ENCODE measurements at regions not wholly inside any gene's neighbourhood (a gene's known extent, or its start where the extent isn't known, plus 50 kb on each side); places are given as distances from the start of the nearest gene placed in this dataset.

- H3K4me1 Mint-ChIP-seq = peaks cover 0 to 6% (median 2%) of the 10 kb centered on the region in 3 donors
- peaks cover 0 to 2% (median 0%) of the 10 kb centered on the region in 3 donors for H3K9me3 Mint-ChIP-seq
- no peak overlapping the region for H3K4me3 Mint-ChIP-seq
- H3K27me3 Mint-ChIP-seq = no peaks in the 10 kb centered on the region
- no peak overlapping the region for H3K27ac Mint-ChIP-seq
- peaks cover 6% of the 10 kb centered on the region for H3K36me3 Mint-ChIP-seq
These were observed 211.0 kb downstream of the SNX18 start for GRCh38 chr5:54728588-54728915.

DNA sequence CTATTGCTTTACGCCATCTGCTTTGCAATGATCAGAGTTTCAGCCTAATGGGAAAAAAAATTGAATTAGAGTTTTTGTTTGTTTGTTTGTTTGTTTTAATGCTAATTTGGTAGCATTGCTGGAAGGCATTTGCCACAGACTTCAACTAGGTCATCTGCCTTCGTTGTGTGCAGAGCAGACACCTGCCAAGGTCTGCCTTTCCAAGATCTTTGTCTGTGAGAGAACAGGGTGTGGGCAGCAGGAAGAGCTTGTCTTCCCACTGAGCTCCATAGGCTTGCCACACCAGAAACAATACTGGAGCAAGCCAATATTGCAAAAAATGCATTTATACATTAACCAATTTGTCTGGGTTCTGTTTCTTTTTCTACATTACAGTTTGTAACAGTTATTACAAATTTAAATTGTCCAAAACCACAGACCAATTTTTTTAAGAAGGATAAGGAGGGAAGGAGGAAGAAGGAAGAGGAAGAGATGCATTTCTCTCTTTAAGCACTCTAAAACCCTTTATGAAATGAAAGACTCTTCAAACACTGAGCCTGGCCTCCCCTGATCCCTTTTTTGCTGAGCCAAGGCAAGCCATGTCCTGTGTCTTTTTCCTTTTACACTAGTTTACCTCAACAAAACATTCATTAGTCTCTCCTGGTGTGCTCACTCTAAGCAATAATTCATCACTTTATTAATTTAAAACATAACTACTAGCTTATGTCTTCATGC, 210.5 kb downstream of the SNX18 start:
- Mint-ChIP-seq H3K36me3 (peaks cover 6% of the 10 kb centered on the region), H3K27me3 (no peaks in the 10 kb centered on the region), H3K27ac (no peak overlapping the region), H3K9me3 (peaks cover 0 to 3% (median 0%) of the 10 kb centered on the region in 3 donors), H3K4me3 (no peak overlapping the region), H3K4me1 (peaks cover under 1 to 6% (median 2%) of the 10 kb centered on the region in 3 donors)

DNA sequence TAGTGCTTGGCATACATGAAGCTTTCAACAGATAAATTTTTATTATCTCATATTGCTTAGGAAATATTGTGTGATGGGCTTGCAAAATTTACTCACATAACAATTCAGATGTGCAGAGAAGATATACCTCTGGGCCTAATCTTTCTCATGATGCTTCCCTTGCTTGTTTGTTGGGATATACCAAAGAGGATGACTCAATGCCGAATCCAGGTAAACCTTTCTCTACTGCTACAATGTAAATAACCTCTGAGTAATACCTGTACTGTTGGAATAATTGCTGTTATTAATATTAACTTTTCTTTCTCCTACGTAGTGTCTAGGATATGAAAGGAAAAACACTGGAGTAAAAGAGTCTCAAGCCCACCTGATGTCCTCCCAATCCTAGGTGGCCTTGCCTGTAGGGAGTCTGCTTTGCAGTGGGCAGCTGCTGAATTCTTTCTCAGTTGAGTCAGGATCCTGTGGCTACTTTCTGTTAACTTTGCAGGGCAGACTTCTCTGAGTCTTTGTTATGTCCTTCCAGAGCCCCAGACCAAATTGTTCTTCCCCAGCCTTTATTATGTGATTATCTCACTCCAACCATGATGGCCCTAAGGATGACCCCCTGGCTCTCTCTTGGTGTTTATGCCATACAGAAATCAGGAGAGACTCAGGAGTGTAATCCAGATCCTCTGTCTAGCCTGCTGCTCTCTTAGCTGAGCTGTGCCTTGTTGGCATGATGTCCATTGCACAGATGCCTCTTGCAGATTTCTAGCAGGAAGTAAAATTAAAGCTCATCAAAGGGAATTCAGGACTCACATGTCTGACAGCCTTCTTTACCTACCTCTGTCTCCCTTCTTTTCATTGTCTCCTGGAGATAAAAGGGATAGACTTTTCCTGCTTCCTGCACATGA, 208.1 kb downstream of the SNX18 start:
- Mint-ChIP-seq H3K36me3 (peaks cover 6% of the 10 kb centered on the region), H3K4me3 (no peak overlapping the region), H3K27me3 (no peaks in the 10 kb centered on the region), H3K4me1 (peaks cover 3 to 7% (median 4%) of the 10 kb centered on the region in 3 donors), H3K9me3 (peaks cover 0 to 7% (median 0%) of the 10 kb centered on the region in 3 donors), H3K27ac (no peak overlapping the region)

GRCh38 chr5:54722846-54723433, 205.4 kb downstream of the SNX18 start:
- Mint-ChIP-seq H3K27ac (no peak overlapping the region), H3K27me3 (no peaks in the 10 kb centered on the region), H3K4me1 (peaks cover 3 to 8% (median 4%) of the 10 kb centered on the region in 3 donors), H3K36me3 (peaks cover 6% of the 10 kb centered on the region), H3K9me3 (peaks cover 0 to 7% (median 0%) of the 10 kb centered on the region in 3 donors), H3K4me3 (no peak overlapping the region)

DNA sequence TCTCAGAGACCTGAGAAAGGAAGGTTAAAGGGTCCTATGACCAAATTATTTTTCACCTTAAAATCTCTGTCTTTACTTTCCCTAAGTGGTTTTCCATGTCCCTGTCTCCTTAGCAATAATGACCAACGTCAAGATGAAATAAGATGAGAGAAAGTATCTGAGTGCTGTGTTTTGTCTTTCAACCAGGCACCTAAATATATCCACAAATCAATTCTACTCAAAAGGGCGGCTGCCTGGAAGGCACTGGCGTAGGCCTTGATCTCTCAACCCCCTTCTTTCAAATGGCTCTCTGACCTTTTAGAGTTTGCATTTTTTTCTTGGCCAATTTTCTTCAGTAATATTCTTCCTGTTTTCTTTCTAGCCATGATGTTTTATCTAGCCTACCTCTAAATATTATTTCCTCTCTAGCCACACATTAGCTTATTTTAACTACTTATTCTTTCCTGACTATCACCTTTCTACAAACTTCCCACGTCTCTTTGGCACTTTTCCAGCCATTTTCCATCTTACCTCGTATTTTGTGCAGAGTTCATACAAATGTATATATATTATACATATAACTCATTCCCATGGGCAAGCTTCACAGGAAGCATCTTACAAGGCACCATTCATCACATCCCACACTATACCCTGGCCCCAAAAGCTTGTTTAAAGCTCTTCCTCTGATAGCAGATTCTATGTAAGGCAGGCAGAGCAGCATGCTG, 204.5 kb downstream of the SNX18 start:
- no peak overlapping the region for H3K4me3 Mint-ChIP-seq
- H3K27me3 Mint-ChIP-seq = no peaks in the 10 kb centered on the region
- H3K36me3 Mint-ChIP-seq = peaks cover 5% of the 10 kb centered on the region
- no peak overlapping the region for H3K27ac Mint-ChIP-seq
- H3K4me1 Mint-ChIP-seq = peaks cover 4 to 16% (median 5%) of the 10 kb centered on the region in 3 donors
- H3K9me3 Mint-ChIP-seq = peaks cover 0 to 8% (median 0%) of the 10 kb centered on the region in 3 donors

GRCh38 chr5:54721116-54721515, 203.6 kb downstream of the SNX18 start:
- H3K27ac Mint-ChIP-seq = peak overlapping the region in 1 of 3 donors; percentile 11
- no peak overlapping the region for H3K4me3 Mint-ChIP-seq
- peaks cover 3% of the 10 kb centered on the region for H3K36me3 Mint-ChIP-seq
- H3K4me1 Mint-ChIP-seq = peaks cover 4 to 18% (median 6%) of the 10 kb centered on the region in 3 donors
- peaks cover 0 to 11% (median 0%) of the 10 kb centered on the region in 3 donors for H3K9me3 Mint-ChIP-seq
- H3K27me3 Mint-ChIP-seq = peaks cover under 1% of the 10 kb centered on the region

DNA sequence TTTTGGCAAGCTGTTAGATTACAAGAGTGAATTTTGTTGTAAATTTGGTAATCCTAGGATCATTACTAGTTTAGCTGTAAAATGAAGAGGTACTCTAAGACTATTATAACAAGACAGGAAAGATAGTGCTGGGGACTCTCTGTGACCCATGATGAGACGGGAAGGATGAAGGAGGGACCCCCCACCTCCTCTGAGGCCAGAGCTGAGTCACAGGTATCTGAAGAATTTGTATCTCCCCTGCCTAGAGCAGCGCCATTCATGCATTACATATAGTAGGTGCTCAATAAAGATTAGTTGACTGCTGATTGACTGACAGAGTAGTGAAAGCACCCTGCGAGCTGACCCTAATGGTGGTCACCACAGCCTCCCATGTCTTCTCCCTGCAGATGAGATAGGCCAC, 202.8 kb downstream of the SNX18 start:
- Mint-ChIP-seq H3K4me3 (no peak overlapping the region), H3K27ac (no peak overlapping the region), H3K27me3 (peaks cover 6% of the 10 kb centered on the region), H3K9me3 (peaks cover 0 to 11% (median 0%) of the 10 kb centered on the region in 3 donors), H3K4me1 (peaks cover 4 to 18% (median 6%) of the 10 kb centered on the region in 3 donors), H3K36me3 (peaks cover 3% of the 10 kb centered on the region)

DNA sequence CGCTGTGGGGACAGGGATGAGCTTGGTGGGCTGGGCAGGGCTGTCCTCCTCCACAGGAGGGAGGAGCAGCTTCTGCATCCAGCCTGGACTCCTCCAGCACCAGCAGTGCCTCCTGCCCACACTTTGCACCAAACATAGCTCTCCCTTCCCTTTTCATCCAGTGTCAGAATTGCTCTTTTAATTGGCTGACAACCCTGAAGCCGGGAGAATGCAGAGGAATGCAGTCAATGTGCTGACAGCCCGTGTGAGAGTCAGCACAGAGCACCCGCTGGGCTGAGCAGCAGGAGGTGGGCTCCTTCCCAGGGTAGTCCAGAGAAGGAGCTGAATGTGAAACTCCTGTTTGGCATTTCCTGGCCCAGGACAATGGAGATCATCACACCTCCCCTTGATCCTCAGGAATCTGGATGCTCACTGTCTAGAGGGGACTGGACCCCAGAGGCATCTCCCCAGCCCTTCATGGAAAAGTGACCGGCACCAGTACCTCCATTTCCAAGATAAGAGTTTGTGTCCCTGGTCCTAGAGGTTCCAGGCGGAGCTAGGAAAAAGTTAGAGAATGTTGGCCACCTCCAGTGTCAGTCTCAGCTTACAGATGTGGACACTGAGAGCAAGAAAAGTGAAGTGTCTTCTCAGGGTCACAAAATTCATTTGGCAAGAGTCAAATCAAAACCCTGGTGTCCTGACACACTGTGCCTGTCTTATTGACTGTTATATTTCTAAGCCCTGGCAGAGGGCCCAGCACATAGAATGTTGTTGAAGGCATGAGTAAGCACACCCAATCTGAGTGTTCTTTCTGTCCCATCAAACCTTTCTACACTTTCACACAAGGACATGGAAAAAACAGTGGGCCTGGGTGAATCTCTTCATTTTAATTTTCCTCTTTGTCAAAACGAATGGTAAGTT, 202.1 kb downstream of the SNX18 start:
- peaks cover 0 to 11% (median 0%) of the 10 kb centered on the region in 3 donors for H3K9me3 Mint-ChIP-seq
- peaks cover 1% of the 10 kb centered on the region for H3K36me3 Mint-ChIP-seq
- peaks cover 4 to 18% (median 6%) of the 10 kb centered on the region in 3 donors for H3K4me1 Mint-ChIP-seq
- H3K4me3 Mint-ChIP-seq = no peak overlapping the region
- no peak overlapping the region for H3K27ac Mint-ChIP-seq
- H3K27me3 Mint-ChIP-seq = peaks cover 6% of the 10 kb centered on the region

DNA sequence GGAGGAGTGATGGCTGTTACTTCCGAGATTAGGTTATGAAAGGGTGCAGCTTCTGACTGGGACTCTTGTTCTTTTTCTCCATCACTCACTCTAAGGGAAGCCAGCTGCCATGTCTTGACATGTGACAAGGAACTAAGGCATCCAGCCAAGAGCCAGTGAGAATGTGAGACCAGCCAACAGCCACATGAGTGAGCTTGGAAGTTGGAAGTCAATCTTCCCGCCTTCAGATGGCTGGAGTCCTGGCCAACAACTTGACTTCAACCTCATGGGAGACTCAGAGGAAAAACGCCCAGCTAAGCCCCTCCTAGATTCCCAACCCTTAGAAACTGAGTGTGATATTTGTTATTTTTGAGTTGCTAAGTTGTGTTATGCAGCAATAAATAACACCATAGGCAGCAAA, 201.1 kb downstream of the SNX18 start:
- H3K9me3 Mint-ChIP-seq = peaks cover 0 to 10% (median 0%) of the 10 kb centered on the region in 3 donors
- peaks cover 9% of the 10 kb centered on the region for H3K27me3 Mint-ChIP-seq
- H3K4me1 Mint-ChIP-seq = peaks cover 3 to 18% (median 6%) of the 10 kb centered on the region in 3 donors
- H3K36me3 Mint-ChIP-seq = peaks cover 3% of the 10 kb centered on the region
- H3K4me3 Mint-ChIP-seq = no peak overlapping the region
- H3K27ac Mint-ChIP-seq = no peak overlapping the region

DNA sequence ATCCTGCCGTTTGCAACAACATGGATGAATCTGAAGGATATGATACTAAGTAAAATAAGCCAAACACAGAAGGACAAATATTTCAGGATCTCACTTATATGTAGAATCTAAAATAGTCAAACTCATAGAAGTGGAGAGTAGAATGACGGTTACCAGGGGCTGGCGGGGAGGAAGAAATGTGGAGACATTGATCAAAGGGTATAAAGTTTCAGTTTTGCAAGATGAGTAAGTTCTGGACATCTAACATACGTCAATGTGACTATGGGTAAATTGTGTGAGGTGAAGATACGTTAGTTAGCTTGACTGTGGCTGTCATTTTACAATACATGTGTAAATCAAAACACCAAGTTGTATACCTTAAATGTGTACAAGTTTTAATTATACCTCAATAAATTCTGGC, 200.3 kb downstream of the SNX18 start:
- peaks cover 1 to 16% (median 6%) of the 10 kb centered on the region in 3 donors for H3K4me1 Mint-ChIP-seq
- peaks cover 0 to 7% (median 0%) of the 10 kb centered on the region in 3 donors for H3K9me3 Mint-ChIP-seq
- no peak overlapping the region for H3K27ac Mint-ChIP-seq
- H3K27me3 Mint-ChIP-seq = peaks cover 9% of the 10 kb centered on the region
- H3K4me3 Mint-ChIP-seq = no peak overlapping the region
- peaks cover 2% of the 10 kb centered on the region for H3K36me3 Mint-ChIP-seq

GRCh38 chr5:54717459-54717858, 199.9 kb downstream of the SNX18 start:
- Mint-ChIP-seq H3K36me3 (peaks cover 2% of the 10 kb centered on the region), H3K27ac (no peak overlapping the region), H3K9me3 (peaks cover 0 to 6% (median 0%) of the 10 kb centered on the region in 3 donors), H3K4me1 (peaks cover 1 to 16% (median 6%) of the 10 kb centered on the region in 3 donors), H3K27me3 (peaks cover 9% of the 10 kb centered on the region), H3K4me3 (peak overlapping the region in 1 of 4 donors; percentile 29)

GRCh38 chr5:54713923-54714581, 196.5 kb downstream of the SNX18 start:
- H3K27ac Mint-ChIP-seq = no peak overlapping the region
- H3K9me3 Mint-ChIP-seq = peaks cover 0 to 6% (median 0%) of the 10 kb centered on the region in 3 donors
- H3K4me3 Mint-ChIP-seq = no peak overlapping the region
- H3K36me3 Mint-ChIP-seq = peaks cover 2% of the 10 kb centered on the region
- peaks cover 1 to 11% (median 3%) of the 10 kb centered on the region in 3 donors for H3K4me1 Mint-ChIP-seq
- H3K27me3 Mint-ChIP-seq = peaks cover 11% of the 10 kb centered on the region

DNA sequence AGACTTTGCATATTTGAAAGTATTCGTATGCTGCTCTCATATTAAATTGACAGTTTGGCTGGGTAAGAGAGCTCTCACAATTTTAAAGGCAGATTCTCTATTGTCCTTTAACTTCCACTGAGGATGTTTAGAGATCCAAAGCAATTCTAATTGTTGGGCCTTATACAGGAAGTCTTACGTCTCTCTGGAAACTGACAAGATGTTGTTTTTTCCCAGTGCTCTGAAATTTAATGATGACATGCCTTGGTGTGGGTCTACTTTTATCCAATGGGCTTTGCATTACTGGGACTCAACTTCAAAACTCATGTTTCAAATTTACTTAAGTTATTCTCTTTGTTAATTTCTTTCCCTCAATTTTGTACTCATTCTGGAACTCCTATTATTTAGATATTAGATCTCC, 191.5 kb downstream of the SNX18 start:
- Mint-ChIP-seq H3K36me3 (peaks cover 2% of the 10 kb centered on the region), H3K27me3 (peaks cover 2% of the 10 kb centered on the region), H3K9me3 (peaks cover 0 to 2% (median 0%) of the 10 kb centered on the region in 3 donors), H3K4me3 (no peak overlapping the region), H3K27ac (no peak overlapping the region), H3K4me1 (peaks cover 7 to 14% (median 10%) of the 10 kb centered on the region in 3 donors)

All from IgD-negative memory B cell (primary cell).